ENCODE measurements at regions not wholly inside any gene's neighbourhood (a gene's known extent, or its start where the extent isn't known, plus 50 kb on each side); places are given as distances from the start of the nearest gene placed in this dataset.

GRCh38 chr20:24165301-24166122, 176.9 kb upstream of the GGTLC1 start:
- DNase-seq: no peak

- DNase-seq: peak; percentile 42
These were observed 175.8 kb upstream of the GGTLC1 start for GRCh38 chr20:24164360-24164759.

DNA sequence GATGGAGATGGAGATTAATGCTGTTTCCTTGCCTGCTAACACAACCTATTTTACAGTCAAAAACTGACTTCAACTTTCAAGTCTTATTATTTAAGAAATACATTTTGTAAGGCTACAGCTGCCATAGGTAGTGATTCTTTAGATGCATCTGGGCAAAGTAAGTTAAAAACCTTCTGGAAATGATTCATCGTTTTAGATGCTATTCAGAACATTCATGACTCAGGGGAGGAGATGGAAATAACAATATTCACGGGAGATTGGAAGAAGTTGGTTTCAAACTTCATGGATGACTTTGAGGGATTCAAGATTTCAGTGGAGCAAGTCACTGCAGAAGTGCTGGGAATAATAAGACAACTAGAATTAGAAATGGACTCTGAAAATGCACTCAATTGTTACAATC, 174.9 kb upstream of the GGTLC1 start:
- no peak for DNase-seq

DNA sequence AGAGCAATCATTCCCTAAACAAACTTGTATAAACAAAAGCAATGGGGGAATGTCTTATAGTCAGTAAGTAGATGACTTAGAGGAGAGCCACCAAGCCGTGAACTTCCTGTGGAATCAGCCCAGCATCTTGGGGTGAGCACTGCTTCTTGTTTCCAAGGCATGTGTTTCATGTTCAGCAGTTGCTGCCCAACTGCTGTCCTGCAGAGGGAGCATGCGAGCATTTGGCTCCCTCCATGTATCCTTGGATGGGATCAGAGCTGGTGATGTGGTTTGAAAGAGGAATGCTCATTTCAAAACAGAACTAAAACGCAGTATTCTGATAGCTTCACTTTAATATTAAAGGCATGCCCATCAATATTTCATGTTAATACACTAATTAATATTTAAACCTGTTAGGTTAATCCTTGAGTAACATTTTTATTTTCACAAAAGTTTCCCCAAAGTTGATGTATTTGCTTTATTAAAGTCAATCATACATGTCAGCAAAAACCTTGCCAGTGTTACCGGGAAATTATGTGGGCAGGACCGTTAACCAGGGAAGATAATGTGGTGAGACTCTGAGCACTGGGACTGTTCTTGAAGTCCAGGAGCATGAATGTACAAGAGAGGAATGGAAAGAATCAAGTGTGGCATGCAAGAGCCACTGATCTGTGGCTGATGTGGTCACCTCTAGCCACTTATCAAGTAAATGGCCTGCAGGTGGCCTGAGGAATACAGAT, 172.1 kb upstream of the GGTLC1 start:
- peak; percentile 11 for DNase-seq

DNA sequence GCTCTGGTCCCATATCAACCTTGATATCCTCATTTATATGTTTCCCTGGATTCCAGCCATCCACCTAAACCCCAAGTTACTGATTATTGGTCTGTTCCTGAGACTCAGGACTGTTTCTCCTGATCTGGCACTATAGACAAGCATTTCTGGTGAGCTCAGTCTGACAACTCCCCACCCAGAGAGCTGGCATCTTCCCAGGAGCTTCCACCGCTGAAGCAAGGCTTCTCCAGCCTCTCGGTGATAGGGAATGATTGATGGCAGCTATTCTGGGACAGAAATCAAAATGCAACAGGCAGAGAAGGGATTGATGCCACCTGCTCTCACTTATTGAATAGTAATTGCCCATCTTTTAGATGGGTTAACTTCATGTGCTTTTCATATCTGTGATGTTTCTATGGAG, 169.7 kb upstream of the GGTLC1 start:
- DNase-seq: no peak

DNA sequence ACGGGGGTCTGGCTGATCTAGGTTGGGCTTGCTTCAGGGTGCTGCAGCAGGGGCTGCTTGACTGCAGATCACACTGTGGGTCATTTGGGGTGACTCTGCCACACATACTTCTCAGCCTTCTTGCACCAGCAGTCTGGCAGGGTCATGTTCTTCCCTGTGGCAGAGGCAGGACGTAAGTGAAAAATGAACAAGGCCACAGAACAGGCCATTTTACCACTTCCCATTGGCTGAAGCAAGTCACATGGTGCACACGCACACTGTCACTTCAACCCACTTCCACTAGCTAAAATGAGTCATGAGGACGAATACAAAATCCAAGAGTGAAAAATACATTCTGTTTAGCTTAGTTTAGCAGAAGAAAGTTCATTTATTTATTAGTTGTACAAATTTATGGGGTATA, 168.6 kb upstream of the GGTLC1 start:
- peak; percentile 66 for DNase-seq

DNA sequence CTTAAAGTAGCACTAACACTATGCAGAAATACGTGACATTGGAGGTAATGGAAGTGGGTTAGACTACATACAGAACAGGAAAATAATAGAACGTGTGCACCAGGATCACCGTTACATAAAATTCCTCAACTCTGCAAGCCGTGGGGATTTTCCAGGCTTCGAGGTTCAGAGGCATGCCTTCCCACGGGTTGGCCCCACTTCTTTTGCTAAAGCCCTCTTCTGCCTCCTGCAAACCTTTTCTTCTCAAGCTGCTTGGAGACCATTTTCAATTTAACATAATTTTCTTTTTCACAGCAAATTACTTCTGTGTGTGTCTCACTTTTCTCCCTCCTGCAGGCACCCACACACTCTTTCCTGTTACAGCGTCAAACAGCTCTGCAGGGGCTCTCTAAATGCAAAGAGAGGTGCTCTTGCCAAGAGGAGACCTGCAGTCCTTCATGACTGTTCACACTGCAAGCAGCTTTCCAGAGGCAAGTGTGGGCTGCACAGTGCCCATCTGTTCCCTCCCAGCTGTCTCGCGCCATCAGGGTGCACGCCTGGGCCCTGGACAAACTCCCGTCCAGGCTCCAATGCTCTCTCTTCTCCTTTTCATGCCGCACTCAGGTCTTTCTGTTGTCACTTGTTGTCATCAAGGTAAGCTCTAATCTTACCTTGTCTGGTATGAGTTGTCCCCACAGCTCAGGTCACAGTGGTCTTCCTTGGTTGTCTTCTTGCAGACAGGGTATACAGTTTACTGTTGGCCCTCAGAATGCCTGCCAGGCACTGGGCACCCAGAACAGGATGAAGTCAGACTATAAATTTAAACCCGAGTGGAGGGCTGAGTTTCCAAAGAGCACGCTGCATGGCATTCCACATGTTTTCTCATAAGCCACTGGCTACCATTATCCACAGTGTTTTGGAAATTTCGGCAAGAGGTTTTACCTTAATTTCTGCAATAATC, 164.8 kb upstream of the GGTLC1 start:
- DNase-seq: no peak

- no peak for DNase-seq
These were observed 163.2 kb upstream of the GGTLC1 start for GRCh38 chr20:24151621-24152294.

DNA sequence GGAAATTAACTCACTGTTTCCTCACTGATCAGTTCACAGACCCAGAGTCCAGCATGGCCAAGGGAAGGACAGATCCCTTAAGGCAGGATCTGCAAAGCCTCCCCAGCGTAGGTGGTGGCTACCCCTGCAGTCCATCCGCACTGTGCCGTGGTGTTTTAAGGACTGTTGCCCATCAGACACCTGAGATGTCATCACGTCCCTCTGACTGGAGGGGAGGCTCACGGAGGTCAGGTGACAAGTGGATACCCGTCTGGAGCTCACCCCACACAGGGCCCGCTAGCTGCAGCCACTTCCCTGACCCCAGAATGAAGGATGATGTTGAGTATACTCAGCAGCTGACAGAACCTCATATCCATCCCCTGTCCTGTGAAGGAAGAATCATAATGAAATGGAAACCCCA, 161.8 kb upstream of the GGTLC1 start:
- no peak for DNase-seq

DNA sequence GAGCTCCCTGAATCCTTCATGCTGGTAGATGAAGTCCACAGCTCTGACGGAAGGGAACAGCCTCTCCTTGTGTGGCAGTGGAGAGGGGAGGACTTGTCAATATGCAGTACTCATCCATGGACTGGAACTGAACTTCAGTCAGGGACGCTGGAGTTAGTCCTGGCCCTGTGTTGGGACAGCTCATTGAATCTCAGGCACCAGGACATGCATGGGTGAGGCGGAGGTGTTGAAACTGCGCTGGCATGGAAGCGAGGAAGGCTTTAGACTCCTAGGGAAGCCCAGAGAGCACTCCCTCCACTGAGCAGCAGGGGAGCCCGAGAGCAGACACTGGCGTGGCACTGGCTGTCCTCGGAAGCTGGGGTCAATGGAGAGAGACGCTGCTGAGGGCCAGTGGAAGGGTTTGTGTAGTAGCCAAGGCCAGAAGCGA, 161.3 kb upstream of the GGTLC1 start:
- no peak for DNase-seq

GRCh38 chr20:24149175-24149574, 160.6 kb upstream of the GGTLC1 start:
- DNase-seq: no peak

GRCh38 chr20:24148372-24148771, 159.8 kb upstream of the GGTLC1 start:
- peak; percentile 49 for DNase-seq

- DNase-seq: no peak
These were observed 159.4 kb upstream of the GGTLC1 start for GRCh38 chr20:24147961-24148360.

DNA sequence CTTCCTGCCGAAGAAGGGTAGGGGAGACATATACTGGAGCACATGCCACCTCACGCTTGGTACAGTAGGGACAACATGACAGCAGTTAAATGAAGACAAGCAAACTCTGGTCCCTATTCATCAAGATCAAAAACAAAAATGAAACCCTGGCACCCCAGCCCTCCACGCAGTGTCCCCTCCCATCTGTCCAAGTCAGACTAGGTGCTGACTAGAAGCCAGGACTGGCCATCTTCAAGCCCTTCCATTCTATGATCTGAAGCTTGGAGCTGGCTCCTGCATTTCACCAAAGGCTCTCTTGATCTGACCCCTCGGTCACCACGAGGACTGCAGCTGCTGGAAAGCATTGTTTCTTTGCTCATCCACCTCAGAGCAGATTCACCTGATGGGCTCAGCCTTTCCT, 158.9 kb upstream of the GGTLC1 start:
- no peak for DNase-seq

DNA sequence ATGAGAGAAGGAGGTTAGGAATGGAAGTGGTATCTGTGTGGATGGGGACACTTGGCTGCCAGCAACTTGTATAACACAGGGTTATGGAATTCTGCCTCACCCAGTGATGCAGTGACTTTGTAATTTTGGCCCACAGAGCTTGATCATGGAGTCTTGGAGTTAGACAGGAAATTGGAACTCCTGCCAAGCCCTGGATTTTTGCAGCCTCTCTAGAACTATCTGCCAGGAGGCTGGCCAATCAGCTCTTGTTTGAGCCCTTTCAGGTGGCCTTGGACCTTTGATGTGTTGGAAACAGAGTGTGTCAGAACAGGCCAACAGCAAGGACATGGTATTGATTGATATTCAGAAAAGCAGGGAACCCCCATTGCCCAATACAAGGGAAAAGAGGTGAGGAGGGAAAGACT, 157.7 kb upstream of the GGTLC1 start:
- DNase-seq: no peak

GRCh38 chr20:24144371-24144770, 155.8 kb upstream of the GGTLC1 start:
- no peak for DNase-seq

DNA sequence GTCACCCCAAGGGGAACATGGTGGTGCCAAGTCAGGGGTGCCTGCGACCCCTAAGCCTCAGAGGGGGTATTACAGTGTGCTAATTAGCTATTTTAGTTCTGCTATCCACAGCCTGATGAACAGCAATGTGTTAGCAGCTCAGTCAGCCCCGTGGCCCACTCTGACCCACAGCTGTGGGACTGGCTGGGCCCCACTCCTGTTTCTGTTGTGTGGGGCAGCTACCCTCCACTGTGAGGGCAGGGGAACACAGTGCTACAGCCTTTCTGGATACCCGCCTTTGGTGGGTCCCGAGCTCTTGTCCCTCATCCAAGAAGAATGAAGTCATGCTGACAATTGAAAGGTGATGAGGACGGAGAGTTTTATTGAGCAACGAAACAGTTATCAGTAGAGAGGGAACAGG, 152.5 kb upstream of the GGTLC1 start:
- no peak for DNase-seq

- DNase-seq: no peak
These were observed 151.3 kb upstream of the GGTLC1 start for GRCh38 chr20:24139846-24140245.

DNA sequence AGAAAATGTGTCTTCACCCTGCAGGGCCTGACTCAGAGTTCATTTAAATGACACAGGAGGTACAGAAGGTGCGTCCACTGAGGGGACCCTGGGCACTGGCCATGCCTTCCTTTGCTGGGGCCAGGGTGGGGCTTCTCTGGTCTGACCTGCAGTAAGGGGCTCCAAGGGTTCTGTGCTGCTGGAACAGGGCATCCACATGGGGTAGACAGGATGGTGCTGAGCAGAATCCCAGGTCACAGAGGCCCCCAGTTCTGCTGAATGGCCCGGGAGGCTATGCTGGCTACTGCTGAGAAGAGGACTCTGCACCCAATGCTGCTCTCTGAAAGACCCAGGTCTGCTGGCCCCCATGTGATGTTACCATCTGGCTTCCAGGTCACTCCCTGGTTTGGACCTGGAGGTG, 150.4 kb upstream of the GGTLC1 start:
- DNase-seq: no peak

DNA sequence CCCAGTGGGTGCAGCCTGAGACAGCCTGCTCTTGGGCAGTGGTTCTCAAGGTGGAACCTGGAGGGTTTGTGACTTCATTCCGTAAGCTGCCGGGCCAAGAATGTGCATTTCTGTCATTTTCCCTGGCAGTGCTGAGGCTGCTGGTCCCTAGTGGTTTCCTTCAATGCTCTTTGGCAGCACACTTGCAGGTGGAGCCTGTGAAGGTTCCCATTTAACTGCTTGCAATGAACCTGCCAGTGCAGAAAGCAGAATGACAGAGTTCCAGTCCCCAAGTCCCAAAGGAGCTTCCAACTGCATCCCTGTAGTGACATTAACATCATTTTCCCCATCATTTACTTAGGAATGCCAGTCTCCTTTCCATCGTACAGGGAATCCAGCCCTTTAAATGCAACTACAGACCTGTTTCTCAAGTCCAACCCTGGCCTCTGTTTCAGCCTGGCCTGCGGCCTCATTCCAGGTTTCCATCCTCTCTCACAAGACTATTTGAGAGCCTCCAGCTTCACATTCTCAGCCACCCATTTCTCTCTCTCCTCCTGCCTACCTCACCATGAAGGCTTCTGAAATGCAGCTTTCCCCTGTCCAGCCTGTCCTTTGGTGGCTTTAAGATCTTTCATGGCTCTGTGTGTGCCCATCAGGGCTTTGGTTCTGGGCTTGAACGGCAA, 149.7 kb upstream of the GGTLC1 start:
- DNase-seq: no peak

DNA sequence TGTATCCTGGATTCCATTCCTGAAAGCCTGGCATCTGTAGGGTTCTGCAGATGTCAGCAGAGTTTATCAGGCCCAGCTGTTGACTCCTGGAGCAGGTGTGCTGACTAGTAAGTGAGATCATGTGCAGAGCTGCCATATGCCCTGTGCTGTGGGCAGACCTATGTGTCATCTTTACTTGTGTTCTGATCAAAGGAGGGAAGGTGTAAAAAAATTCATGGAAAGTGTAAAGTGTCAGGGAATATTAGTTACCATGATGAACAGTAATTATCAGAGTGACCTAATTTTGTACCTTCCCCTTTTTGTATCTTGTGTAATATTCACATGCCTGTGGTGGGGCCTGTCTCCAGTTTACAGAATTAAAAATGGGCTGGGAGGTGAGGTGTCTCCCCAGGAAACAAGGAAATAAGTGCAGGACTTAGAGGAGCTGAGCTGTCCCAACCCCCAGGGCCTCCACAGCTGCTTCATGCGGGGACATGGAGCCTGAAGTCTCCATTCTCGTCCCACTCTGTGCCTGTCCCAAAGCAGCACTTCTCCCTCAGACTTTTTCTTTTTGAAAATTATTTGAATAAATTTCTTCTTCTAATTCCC, 148.2 kb upstream of the GGTLC1 start:
- DNase-seq: no peak

DNA sequence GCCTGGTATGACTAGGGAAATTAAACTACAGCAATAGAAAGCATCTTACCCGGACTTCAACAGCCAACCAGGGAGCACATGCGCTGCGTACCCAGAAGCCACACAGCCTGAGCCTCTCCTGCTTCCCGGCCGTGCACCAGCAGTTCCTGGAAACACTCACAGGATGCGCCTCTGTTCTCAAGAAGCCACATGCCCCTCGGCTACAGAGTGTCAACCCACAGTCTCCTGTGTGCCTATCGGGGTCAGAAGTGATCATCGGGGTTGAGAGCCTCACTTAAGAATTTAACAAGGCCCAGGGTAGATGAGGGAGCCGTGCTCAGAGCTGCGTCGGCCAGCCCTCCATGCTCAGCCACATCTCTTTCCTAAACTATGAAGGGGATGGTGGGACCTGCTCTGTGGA, 147.2 kb upstream of the GGTLC1 start:
- peak; percentile 55 for DNase-seq

All from CD4-positive, alpha-beta T cell treated with Interleukin-21 for 1 hour (primary cell).